GM12892 (cell line): ENCODE measurements at regions not wholly inside any gene's neighbourhood (a gene's known extent, or its start where the extent isn't known, plus 50 kb on each side); places are given as distances from the start of the nearest gene placed in this dataset.
"Not testable (repeated sequence)": the region's sequence is repeated elsewhere in the genome, so short reads cannot be mapped to it uniquely, and the experiment has no call there.

Experiments used
- DNase-seq: peaks from one replicate; pipeline ENCODE4 v3.0.0; 2011; ENCODE audit not compliant: insufficient read length
- FAIRE-seq: peaks from 2 replicates; lab custom pipeline; 2011; peaks lifted over from hg19 to GRCh38; lab: Jason Lieb, UNC
- POLR2A ChIP-seq: IDR thresholded peaks from 2 replicates; pipeline ENCODE4 v1.6.1; 2011; ENCODE audit warnings: low read depth, low read length, control low read depth
- POLR2AphosphoS5 ChIP-seq: IDR thresholded peaks from 2 replicates; pipeline ENCODE4 v1.6.1; 2011; ENCODE audit warnings: low read depth, low read length, control low read depth
- TAF1 ChIP-seq: IDR thresholded peaks from 2 replicates; pipeline ENCODE4 v1.6.1; 2011; ENCODE audit warnings: low read depth, mild to moderate bottlenecking, control low read depth, low read length, borderline replicate concordance

- not testable (repeated sequence) for DNase-seq, FAIRE-seq
These were observed 69.4 kb upstream of the GPR39 start for GRCh38 chr2:132347041-132347780.

- FAIRE-seq = not testable (repeated sequence)
These were observed 67.4 kb upstream of the GPR39 start for GRCh38 chr2:132349092-132349687.

GRCh38 chr2:132351668-132352067, 64.9 kb upstream of the GPR39 start:
- DNase-seq, FAIRE-seq: not testable (repeated sequence)

More at GRCh38 chr2:132349092-132349687, 67.4 kb upstream of the GPR39 start:
- DNase-seq = not testable (repeated sequence)

GRCh38 chr2:132352481-132353001, 64.1 kb upstream of the GPR39 start:
- FAIRE-seq, DNase-seq: not testable (repeated sequence)

GRCh38 chr2:132353380-132353779, 63.2 kb upstream of the GPR39 start:
- not testable (repeated sequence) for FAIRE-seq, DNase-seq

GRCh38 chr2:132360964-132361363, 55.6 kb upstream of the GPR39 start:
- DNase-seq, FAIRE-seq: not testable (repeated sequence)

GRCh38 chr2:132361498-132361897, 55.1 kb upstream of the GPR39 start:
- not testable (repeated sequence) for FAIRE-seq, DNase-seq

GRCh38 chr2:132363352-132363751, 53.3 kb upstream of the GPR39 start:
- not testable (repeated sequence) for DNase-seq, FAIRE-seq

GRCh38 chr2:132365963-132366362, 50.6 kb upstream of the GPR39 start:
- not testable (repeated sequence) for FAIRE-seq, DNase-seq

- DNase-seq = no peak
- TF ChIP-seq POLR2A (no peak), POLR2AphosphoS5 (no peak), TAF1 (no peak)
- no peak for FAIRE-seq
These were observed 50.0 kb upstream of the GPR39 start for GRCh38 chr2:132366421-132367180.
